ENCODE measurements at regions not wholly inside any gene's neighbourhood (a gene's known extent, or its start where the extent isn't known, plus 50 kb on each side); places are given as distances from the start of the nearest gene placed in this dataset.

DNA sequence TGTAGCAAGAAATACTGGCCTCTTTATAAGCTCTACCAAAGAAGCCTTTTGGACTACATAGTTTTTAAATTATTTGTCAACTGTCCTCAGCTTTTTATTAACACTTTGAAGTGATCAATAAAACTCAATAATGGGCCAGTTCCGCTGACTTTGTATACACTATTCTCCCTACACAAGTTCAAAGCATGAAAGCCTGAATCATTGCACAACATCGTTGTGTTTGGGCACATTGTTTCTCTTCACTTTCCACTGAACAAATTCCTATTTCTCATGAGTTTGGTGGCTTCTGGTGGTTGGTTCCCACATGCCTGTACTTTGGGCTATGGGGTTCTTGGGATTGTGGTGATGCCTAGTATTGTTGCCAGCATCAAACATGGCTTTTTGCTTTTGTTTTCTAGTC lies 561.8 kb upstream of the LRRN3 start:
- H4K20me1 ChIP-seq (ENCODE audit: insufficient read depth, low read depth, low read length) = no peaks in the 10 kb centered on the region
- H3K4me3 ChIP-seq (ENCODE audit: low read length) = no peak overlapping the region
- H3K27me3 ChIP-seq (ENCODE audit: low read length) = no peaks in the 10 kb centered on the region
- DNase-seq = no peak
- no peak overlapping the region for H3K27ac ChIP-seq (ENCODE audit: low read length)
- no peaks in the 10 kb centered on the region for H3K4me1 ChIP-seq (ENCODE audit: low read length)
- H2AFZ ChIP-seq (ENCODE audit: low read length) = no peak overlapping the region
- H3K4me2 ChIP-seq (ENCODE audit: low read depth, low read length, poor library complexity, severe bottlenecking) = no peak overlapping the region
- no peaks in the 10 kb centered on the region for H3K36me3 ChIP-seq (ENCODE audit: insufficient read depth, low read length)
- H3K9me2 ChIP-seq (replicated peaks; ENCODE audit: insufficient read depth, low read length) = 0 out of 2 replicates have a peak, but pooled peaks cover 5% of the 10 kb centered on the region
- H3K9ac ChIP-seq (ENCODE audit: low read length) = no peak overlapping the region
- no peaks in the 10 kb centered on the region for H3K79me2 ChIP-seq (ENCODE audit: low read length)
- no peaks in the 10 kb centered on the region; the same call in 1 of the 2 replicates for H3K9me3 ChIP-seq (ENCODE audit: low read length)

DNA sequence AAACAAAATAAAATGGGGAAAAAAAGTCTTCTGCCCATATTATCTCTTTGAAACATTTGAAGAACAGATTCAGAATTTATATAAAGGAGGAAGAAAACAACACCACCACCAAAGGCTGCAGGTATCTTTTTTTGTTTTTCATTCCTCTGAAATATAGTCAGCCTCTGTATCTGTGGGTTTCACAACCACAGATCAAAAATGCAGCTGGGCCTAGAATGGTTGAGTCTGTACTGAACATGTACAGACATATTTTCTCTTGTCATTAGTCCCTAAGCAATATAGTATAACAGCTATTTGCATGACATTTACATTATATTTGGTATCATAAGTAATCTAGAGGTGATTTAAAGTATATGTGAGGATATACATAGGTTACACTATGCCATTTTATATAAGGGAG lies 559.7 kb upstream of the LRRN3 start:
- Histone ChIP-seq H3K79me2 (ENCODE audit: low read length) (no peaks in the 10 kb centered on the region), H4K20me1 (ENCODE audit: insufficient read depth, low read depth, low read length) (no peaks in the 10 kb centered on the region), H3K9me3 (ENCODE audit: low read length) (no peaks in the 10 kb centered on the region; the same call in 1 of the 2 replicates), H3K4me1 (ENCODE audit: low read length) (no peaks in the 10 kb centered on the region), H3K27me3 (ENCODE audit: low read length) (no peaks in the 10 kb centered on the region), H3K27ac (ENCODE audit: low read length) (no peak overlapping the region), H3K36me3 (ENCODE audit: insufficient read depth, low read length) (no peaks in the 10 kb centered on the region), H3K9ac (ENCODE audit: low read length) (no peak overlapping the region), H2AFZ (ENCODE audit: low read length) (no peak overlapping the region), H3K9me2 (replicated peaks; ENCODE audit: insufficient read depth, low read length) (0 out of 2 replicates have a peak, but pooled peaks cover 5% of the 10 kb centered on the region), H3K4me2 (ENCODE audit: low read depth, low read length, poor library complexity, severe bottlenecking) (no peak overlapping the region), H3K4me3 (ENCODE audit: low read length) (no peak overlapping the region)
- DNase-seq = no peak

DNA sequence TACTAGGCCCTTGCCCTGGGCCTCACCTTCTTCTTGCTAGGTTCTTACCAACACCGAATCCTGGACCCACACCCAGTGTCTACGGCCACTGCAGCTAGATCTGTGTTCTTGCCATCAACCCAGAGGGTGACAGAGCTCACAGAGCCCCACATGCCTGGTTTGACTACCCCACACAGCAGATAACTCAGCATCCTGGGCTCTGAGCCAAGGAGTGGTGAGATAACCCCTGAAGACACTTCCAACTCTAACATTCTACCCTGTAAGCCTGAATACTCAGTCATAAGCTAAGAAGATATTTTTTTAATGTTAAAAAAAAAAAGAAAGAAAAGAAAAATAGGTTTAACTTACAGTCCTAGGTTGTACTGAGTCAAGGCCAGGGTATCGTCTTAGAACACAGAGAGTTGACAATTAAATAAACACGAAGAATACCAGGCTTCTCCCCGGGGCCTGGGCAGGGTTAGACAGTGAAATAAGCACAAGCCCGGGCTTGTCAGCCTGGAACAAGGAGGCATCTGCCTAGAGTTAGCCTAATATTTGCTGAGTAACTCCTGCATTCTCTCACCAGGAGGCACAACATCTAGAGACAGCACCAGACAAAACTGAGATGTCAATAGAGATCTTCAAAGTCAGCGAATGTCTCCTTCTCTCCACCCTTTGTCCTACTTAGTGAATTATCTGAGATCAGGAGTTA lies 556.5 kb upstream of the LRRN3 start:
- no peak overlapping the region for H2AFZ ChIP-seq (ENCODE audit: low read length)
- no peaks in the 10 kb centered on the region for H3K79me2 ChIP-seq (ENCODE audit: low read length)
- H3K27ac ChIP-seq (ENCODE audit: low read length) = no peak overlapping the region
- H3K4me3 ChIP-seq (ENCODE audit: low read length) = no peak overlapping the region
- no peak overlapping the region for H3K4me2 ChIP-seq (ENCODE audit: low read depth, low read length, poor library complexity, severe bottlenecking)
- H3K4me1 ChIP-seq (ENCODE audit: low read length) = no peaks in the 10 kb centered on the region
- no peaks in the 10 kb centered on the region for H4K20me1 ChIP-seq (ENCODE audit: insufficient read depth, low read depth, low read length)
- no peak overlapping the region for H3K9ac ChIP-seq (ENCODE audit: low read length)
- no peaks in the 10 kb centered on the region for H3K9me2 ChIP-seq (replicated peaks; ENCODE audit: insufficient read depth, low read length)
- no peaks in the 10 kb centered on the region for H3K36me3 ChIP-seq (ENCODE audit: insufficient read depth, low read length)
- no peak for DNase-seq
- no peaks in the 10 kb centered on the region for H3K27me3 ChIP-seq (ENCODE audit: low read length)
- no peaks in the 10 kb centered on the region; the same call in 1 of the 2 replicates for H3K9me3 ChIP-seq (ENCODE audit: low read length)

DNA sequence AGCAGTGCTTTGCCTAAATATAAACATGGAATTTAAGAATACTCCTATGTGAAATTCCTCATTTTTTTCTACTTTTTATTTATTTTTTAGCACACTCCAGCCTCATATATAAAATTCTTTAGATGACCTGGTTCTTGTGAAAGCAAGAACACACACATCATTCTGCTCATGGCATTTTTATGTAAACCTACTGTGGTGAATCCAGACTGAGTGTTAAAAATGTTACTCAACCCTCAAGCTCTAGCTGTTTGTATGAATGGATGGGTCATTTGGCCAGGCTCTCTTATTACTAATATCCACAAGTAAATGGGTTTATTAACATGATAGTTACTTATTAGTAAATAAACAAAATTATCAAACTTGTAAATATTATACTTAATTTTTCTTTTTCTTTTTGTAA lies 551.7 kb upstream of the LRRN3 start:
- Histone ChIP-seq H3K4me2 (ENCODE audit: low read depth, low read length, poor library complexity, severe bottlenecking) (no peak overlapping the region), H4K20me1 (ENCODE audit: insufficient read depth, low read depth, low read length) (no peaks in the 10 kb centered on the region), H3K36me3 (ENCODE audit: insufficient read depth, low read length) (no peaks in the 10 kb centered on the region), H3K4me1 (ENCODE audit: low read length) (no peaks in the 10 kb centered on the region), H2AFZ (ENCODE audit: low read length) (no peak overlapping the region), H3K4me3 (ENCODE audit: low read length) (no peak overlapping the region), H3K9ac (ENCODE audit: low read length) (no peak overlapping the region), H3K79me2 (ENCODE audit: low read length) (no peaks in the 10 kb centered on the region), H3K27me3 (ENCODE audit: low read length) (no peaks in the 10 kb centered on the region), H3K9me3 (ENCODE audit: low read length) (peaks cover 6% of the 10 kb centered on the region; the same call in 1 of the 2 replicates), H3K9me2 (replicated peaks; ENCODE audit: insufficient read depth, low read length) (no peaks in the 10 kb centered on the region), H3K27ac (ENCODE audit: low read length) (no peak overlapping the region)
- DNase-seq = no peak

DNA sequence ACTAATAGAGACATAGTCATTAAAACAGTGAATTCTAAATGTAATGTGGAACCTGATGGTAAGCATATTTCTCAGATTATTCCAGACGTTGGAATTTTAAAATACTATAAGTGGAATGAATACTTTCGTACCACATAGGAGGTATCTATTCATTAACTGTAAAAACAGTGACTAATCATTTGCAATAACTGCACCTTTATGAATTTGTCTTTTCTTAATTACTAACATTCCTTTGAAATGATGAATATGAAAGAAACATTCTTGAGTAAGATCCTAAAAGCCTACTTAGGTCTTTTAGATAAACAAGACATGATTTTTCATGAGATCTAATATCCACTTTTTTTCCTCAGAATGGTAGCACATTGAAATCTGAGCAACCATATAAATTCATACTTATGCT lies 549.0 kb upstream of the LRRN3 start:
- no peak overlapping the region for H3K4me3 ChIP-seq (ENCODE audit: low read length)
- no peaks in the 10 kb centered on the region for H3K79me2 ChIP-seq (ENCODE audit: low read length)
- H3K9ac ChIP-seq (ENCODE audit: low read length) = no peak overlapping the region
- H3K9me2 ChIP-seq (replicated peaks; ENCODE audit: insufficient read depth, low read length) = no peaks in the 10 kb centered on the region
- H3K36me3 ChIP-seq (ENCODE audit: insufficient read depth, low read length) = no peaks in the 10 kb centered on the region
- H3K9me3 ChIP-seq (ENCODE audit: low read length) = peaks cover 6% of the 10 kb centered on the region; the same call in 1 of the 2 replicates
- H3K4me2 ChIP-seq (ENCODE audit: low read depth, low read length, poor library complexity, severe bottlenecking) = no peak overlapping the region
- H3K27ac ChIP-seq (ENCODE audit: low read length) = no peak overlapping the region
- H3K4me1 ChIP-seq (ENCODE audit: low read length) = no peaks in the 10 kb centered on the region
- no peak for DNase-seq
- no peaks in the 10 kb centered on the region for H3K27me3 ChIP-seq (ENCODE audit: low read length)
- H2AFZ ChIP-seq (ENCODE audit: low read length) = no peak overlapping the region
- no peaks in the 10 kb centered on the region for H4K20me1 ChIP-seq (ENCODE audit: insufficient read depth, low read depth, low read length)

DNA sequence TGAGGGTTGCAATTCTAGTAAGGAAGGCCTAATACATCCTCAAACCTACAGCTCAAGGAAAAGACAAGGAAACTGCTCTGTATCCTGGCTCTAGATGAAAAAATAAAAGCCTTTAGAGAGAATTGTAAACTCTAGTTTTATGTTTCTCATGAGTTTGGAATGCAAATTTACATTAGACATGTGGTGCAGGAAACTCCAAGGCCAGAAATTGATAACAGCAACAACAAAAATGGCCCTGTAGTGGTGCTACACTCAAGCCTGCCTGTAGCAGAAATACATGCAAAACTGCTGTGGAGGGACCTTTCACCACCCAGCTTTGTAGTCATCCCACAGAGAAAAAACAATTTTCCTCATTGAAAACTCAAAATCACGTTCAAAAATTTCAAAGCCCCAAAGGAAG lies 546.7 kb upstream of the LRRN3 start:
- Histone ChIP-seq H4K20me1 (ENCODE audit: insufficient read depth, low read depth, low read length) (no peaks in the 10 kb centered on the region), H3K27me3 (ENCODE audit: low read length) (no peaks in the 10 kb centered on the region), H3K79me2 (ENCODE audit: low read length) (no peaks in the 10 kb centered on the region), H3K4me2 (ENCODE audit: low read depth, low read length, poor library complexity, severe bottlenecking) (no peak overlapping the region), H3K27ac (ENCODE audit: low read length) (no peak overlapping the region), H2AFZ (ENCODE audit: low read length) (no peak overlapping the region), H3K9me2 (replicated peaks; ENCODE audit: insufficient read depth, low read length) (no peaks in the 10 kb centered on the region), H3K4me3 (ENCODE audit: low read length) (no peak overlapping the region), H3K9me3 (ENCODE audit: low read length) (peaks cover 6% of the 10 kb centered on the region; the same call in 1 of the 2 replicates), H3K4me1 (ENCODE audit: low read length) (no peaks in the 10 kb centered on the region), H3K36me3 (ENCODE audit: insufficient read depth, low read length) (no peaks in the 10 kb centered on the region), H3K9ac (ENCODE audit: low read length) (no peak overlapping the region)
- no peak for DNase-seq

DNA sequence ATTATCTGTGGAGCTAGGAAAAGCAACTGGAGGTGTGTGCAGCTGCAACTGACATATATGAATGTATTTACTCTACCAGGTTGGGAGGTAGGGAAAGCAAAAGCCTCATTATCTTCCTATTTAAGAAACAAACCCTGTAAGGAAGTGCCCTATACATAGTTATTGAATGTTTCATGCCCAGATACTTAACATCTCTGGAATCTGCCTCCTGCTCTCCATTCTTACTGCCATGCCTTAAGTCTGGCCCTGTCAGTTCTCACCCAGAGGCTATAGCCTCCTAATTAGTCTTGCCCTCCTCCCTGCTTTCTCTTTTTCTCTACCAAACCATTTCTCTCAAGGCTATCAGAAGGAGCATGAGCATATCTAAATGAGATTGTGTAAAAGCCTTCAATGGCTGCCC lies 542.6 kb upstream of the LRRN3 start:
- DNase-seq = no peak
- Histone ChIP-seq H3K36me3 (ENCODE audit: insufficient read depth, low read length) (no peaks in the 10 kb centered on the region), H2AFZ (ENCODE audit: low read length) (no peak overlapping the region), H3K9ac (ENCODE audit: low read length) (no peak overlapping the region), H3K27ac (ENCODE audit: low read length) (no peak overlapping the region), H3K9me2 (replicated peaks; ENCODE audit: insufficient read depth, low read length) (no peaks in the 10 kb centered on the region), H3K4me2 (ENCODE audit: low read depth, low read length, poor library complexity, severe bottlenecking) (no peak overlapping the region), H3K27me3 (ENCODE audit: low read length) (no peaks in the 10 kb centered on the region), H3K4me1 (ENCODE audit: low read length) (no peaks in the 10 kb centered on the region), H3K9me3 (ENCODE audit: low read length) (peaks cover 6% of the 10 kb centered on the region; the same call in 1 of the 2 replicates), H3K79me2 (ENCODE audit: low read length) (no peaks in the 10 kb centered on the region), H4K20me1 (ENCODE audit: insufficient read depth, low read depth, low read length) (no peaks in the 10 kb centered on the region), H3K4me3 (ENCODE audit: low read length) (no peak overlapping the region)

DNA sequence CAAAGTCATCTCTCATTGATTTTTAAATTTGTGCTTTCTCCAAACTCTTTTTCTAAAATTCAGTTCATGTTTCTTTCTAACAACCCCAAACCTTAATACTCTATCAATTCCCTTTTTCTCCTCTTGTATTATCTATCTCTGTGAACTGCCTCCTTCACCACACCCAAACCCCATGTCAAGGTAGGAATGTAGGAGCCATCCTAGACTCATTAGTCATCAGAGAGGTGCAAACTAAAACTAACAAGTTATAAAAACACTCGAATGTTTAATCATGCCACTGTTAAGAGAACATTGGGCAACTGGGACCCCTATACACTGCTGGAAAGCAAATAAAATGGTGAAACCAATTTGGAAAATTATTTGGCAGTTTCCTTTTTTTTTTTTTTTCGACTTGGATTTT lies 533.8 kb upstream of the LRRN3 start:
- Histone ChIP-seq H3K27ac (ENCODE audit: low read length) (no peak overlapping the region), H3K4me1 (ENCODE audit: low read length) (no peaks in the 10 kb centered on the region), H3K4me2 (ENCODE audit: low read depth, low read length, poor library complexity, severe bottlenecking) (no peak overlapping the region), H3K9ac (ENCODE audit: low read length) (no peak overlapping the region), H3K79me2 (ENCODE audit: low read length) (no peaks in the 10 kb centered on the region), H4K20me1 (ENCODE audit: insufficient read depth, low read depth, low read length) (no peaks in the 10 kb centered on the region), H3K9me3 (ENCODE audit: low read length) (peaks cover 6% of the 10 kb centered on the region; the same call in 1 of the 2 replicates), H3K4me3 (ENCODE audit: low read length) (no peak overlapping the region), H2AFZ (ENCODE audit: low read length) (no peak overlapping the region), H3K36me3 (ENCODE audit: insufficient read depth, low read length) (no peaks in the 10 kb centered on the region), H3K27me3 (ENCODE audit: low read length) (no peaks in the 10 kb centered on the region), H3K9me2 (replicated peaks; ENCODE audit: insufficient read depth, low read length) (no peaks in the 10 kb centered on the region)
- DNase-seq = no peak

Measured in Karpas-422 (cell line).